ENCODE measurements at regions not wholly inside any gene's neighbourhood (a gene's known extent, or its start where the extent isn't known, plus 50 kb on each side); places are given as distances from the start of the nearest gene placed in this dataset.
"Not testable (repeated sequence)": the region's sequence is repeated elsewhere in the genome, so short reads cannot be mapped to it uniquely, and the experiment has no call there.

DNA sequence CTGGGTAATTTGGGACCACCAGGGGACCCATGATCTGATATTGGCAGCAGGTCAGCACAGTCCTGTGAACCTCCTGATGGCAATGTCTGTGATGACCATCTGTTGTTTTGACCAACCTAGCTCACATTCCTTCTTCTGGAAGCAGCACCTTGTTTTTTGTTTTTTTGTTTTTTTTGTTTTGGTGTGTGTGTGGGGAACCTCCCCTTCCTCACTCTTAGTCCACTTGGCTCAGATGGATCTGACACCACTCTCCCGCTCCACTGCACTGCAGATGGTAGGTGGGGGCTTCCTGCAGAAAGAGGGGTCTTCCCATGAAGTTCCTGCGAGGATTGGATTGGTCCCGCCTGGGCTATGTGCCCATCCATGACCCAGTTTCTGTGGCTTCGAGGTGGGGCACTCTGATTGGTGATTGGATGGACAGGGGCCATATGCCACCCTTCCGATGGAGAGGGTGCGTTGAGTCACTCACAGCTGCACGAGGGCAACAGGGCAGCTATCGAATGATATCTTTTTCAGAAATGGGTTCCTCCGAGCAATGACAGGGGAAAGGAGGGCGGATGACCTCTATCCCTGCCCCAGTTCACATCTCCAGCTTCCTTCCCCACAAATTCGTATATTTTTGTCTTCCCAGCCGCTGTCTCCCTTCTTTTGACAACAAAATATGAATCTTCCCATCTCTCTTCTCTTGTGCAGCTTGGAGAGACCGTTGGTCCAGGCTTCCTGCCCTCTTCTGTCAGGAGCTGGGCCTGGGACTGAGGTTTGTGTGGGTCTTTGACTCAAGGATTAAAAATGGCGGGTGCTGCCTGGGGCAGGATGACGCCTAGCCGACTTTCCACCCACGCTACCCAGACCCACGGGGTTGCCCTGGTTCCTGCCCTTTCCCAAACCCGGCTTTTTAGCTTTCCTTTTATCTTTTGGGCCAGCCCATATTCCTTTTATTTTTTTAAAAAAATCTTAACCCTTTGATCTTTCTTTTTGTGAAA lies 132.1 kb upstream of the KCNG1 start:
- DNase-seq: no peak

GRCh38 chr20:51153867-51154707 lies 131.2 kb upstream of the KCNG1 start:
- no peak for DNase-seq

DNA sequence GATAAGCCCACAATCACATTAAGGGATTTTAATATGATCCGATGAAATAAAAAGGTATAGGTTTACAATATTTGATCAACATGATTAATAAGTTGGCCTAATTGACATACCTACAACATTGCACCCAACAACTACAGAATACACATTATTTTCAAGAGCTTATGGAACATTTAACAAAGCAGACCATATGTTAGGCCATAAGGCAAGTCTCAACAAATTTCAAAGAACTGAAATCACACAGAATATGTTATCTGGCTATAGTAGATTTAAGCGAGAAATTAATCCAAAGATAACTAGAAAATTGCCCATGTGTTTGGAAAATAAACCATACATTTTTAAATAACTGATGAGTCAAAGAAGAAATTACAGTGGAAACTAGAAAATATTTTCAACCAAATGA lies 126.0 kb upstream of the KCNG1 start:
- DNase-seq: no peak

DNA sequence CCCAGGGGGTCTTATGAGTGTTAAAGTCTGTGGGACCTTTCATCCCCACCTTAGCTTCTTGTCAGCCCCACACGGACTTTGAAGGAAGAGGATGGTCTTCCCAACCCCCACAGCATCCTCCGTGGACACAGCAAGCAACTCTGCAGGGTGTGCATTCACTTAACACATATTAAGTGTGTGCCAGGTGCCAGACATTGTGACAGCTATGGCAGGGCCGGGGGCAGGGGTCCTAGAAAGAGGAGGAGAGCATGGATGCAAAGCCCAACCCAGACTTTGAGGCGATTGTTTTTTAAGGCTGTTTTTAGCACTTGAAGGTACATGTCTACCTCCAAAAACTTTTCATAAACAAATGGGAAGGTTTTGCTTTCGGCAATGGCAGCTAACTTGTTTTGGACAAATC lies 121.6 kb upstream of the KCNG1 start:
- DNase-seq: no peak

GRCh38 chr20:51143652-51144051 lies 120.7 kb upstream of the KCNG1 start:
- DNase-seq: no peak

DNA sequence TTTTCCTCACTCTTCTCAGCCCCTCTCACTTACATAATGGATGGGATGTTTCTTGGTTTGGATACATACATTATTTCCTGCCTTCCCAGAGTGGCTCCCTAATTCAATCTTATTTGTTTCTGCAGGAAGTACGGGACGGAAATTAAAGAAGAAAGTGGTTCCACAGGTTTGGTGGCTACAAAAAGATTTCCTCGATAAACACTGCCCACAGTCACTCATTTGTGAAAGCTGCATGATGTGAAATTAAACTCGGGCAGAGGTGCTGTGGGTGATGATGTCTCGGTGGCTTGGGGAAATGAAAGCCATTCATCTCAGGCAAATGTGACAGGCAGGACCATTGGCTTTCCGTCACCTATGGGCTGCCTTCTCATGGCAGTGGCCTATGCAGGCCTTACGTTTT lies 119.5 kb upstream of the KCNG1 start:
- no peak for DNase-seq

DNA sequence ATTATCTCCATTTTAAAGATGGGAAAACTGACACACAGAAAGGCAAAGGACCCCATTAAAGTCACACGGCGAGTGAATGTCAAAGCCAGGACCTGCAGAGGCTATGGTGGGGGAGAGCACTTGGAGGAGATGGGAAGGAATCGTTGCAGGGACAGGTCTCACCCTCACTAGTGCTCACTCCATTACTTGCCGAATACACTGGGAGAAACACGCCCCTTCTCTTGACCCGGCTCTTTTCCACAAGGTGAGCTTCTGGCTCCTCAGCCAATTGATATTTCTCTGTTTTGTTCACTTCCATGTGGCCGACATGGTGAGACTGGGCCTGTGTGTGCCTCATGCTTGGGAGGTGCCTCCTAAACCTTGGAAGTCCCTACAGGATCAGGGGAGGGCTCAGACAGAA lies 117.8 kb upstream of the KCNG1 start:
- no peak for DNase-seq

DNA sequence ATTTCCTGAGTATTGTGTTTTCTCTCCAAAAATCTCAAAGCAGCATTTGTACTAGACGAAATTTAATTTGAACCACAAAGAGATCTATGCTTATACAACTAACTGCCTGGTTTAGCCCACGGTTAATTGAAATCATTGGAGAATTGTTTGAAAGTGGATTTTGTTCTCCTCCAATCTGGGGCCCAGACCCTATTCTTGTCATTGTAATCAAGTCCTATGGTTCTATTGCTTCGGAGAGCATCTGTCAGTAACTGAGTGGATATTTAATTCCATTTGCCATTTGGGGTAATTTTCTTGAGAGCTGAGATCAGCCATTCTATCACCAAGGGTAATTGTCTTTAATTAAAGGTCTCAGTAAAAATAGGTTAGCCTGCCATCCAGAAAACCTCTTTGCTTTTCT lies 117.0 kb upstream of the KCNG1 start:
- no peak for DNase-seq

- DNase-seq: no peak
These were observed 115.7 kb upstream of the KCNG1 start for GRCh38 chr20:51138576-51138975.

GRCh38 chr20:51137461-51137860 lies 114.6 kb upstream of the KCNG1 start:
- DNase-seq: no peak

GRCh38 chr20:51135926-51136715 lies 113.2 kb upstream of the KCNG1 start:
- no peak for DNase-seq

GRCh38 chr20:51134405-51134804 lies 111.5 kb upstream of the KCNG1 start:
- no peak for DNase-seq

GRCh38 chr20:51132279-51132678 lies 109.4 kb upstream of the KCNG1 start:
- DNase-seq: no peak

GRCh38 chr20:51131811-51132210 lies 108.9 kb upstream of the KCNG1 start:
- no peak for DNase-seq

- no peak for DNase-seq
These were observed 106.4 kb upstream of the KCNG1 start for GRCh38 chr20:51129147-51129776.

GRCh38 chr20:51128198-51128597 lies 105.3 kb upstream of the KCNG1 start:
- no peak for DNase-seq

DNA sequence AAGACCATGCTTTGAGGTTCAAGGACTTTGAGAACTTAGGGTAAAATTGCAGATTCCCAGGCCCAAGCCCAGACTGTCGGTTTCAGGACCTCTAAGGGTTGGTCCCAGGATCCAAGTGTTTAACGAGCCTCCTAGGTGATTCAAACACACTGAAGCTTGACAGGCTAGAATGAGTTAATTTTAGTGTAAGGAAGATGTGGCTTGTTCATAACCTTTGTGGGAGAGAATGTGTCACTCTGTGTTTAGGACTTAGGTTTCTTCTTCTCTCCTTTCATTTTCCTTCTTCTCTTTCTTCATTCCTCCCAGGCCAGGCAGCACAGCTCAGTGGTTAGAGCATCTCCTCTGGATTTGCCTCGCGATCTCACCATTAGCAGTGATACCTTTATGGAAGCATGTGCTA lies 104.8 kb upstream of the KCNG1 start:
- no peak for DNase-seq

- no peak for DNase-seq
These were observed 103.4 kb upstream of the KCNG1 start for GRCh38 chr20:51126337-51126736.

DNA sequence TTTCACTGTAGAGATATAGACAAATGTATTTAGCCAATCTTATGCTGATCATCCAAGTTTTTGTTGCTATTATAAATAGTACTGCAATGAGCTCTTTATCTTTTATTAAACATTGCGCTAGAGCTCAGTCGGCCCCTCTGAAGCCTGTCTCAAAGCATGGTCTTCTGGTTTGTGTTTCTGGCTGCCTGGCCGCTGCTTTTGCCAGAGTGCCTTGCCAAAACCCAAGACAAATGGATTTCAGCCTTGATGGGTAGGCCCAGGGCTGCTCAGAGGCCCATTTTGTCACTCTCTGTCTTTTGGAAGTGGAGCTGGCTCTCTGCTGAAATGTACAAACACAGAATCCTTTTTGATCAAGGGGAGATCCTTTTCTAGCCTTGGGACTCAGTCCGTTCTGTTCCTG lies 102.9 kb upstream of the KCNG1 start:
- DNase-seq: no peak

GRCh38 chr20:51125105-51125504 lies 102.2 kb upstream of the KCNG1 start:
- DNase-seq: no peak

GRCh38 chr20:51123887-51124286 lies 101.0 kb upstream of the KCNG1 start:
- not testable (repeated sequence) for DNase-seq

DNA sequence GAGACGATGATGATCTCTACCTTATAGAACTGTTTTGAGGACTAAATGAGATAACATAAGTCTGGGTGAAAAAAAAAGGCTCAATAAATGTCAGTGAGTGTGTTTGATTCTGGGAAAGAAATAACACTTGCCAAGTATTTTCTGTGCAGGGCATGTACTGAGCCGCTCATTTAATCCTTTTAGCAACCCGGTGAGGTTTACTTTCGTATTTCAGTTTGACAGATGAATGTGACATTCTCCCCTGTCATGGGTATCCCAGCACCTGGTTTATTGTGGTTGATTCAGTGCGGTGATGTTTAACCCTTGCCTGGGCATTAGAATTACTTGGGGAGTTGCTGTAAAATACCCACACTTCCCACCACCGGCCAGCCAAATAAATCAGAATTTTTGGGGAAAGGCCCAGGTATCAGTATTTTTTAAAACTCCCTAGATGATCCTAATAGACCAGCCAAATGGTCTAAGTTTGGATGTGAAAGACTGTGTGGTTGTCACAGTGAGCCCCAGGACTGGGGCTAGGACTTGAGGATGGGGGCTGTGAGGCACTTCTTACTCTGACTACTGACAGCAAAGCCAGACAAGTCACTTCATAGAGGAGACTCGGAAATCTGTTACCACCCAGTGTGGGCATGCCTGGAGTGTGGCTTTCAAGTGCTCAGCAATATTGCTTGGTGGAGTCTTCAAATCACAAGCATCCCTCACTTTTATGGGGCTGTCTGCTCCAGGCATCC lies 100.2 kb upstream of the KCNG1 start:
- DNase-seq: no peak

All from GOT3 (cell line).